ENCODE measurements at regions not wholly inside any gene's neighbourhood (a gene's known extent, or its start where the extent isn't known, plus 50 kb on each side); places are given as distances from the start of the nearest gene placed in this dataset.

GRCh38 chr4:30294295-30294694, 425.9 kb upstream of the PCDH7 start:
- Mint-ChIP-seq H3K36me3 (no peaks in the 10 kb centered on the region), H3K4me1 (no peaks in the 10 kb centered on the region), H3K27ac (no peak overlapping the region), H3K9me3 (peaks cover 5% of the 10 kb centered on the region), H3K4me3 (no peak overlapping the region), H3K27me3 (no peaks in the 10 kb centered on the region)
- CTCF ChIA-PET = no interaction called here
- no peak for DNase-seq

DNA sequence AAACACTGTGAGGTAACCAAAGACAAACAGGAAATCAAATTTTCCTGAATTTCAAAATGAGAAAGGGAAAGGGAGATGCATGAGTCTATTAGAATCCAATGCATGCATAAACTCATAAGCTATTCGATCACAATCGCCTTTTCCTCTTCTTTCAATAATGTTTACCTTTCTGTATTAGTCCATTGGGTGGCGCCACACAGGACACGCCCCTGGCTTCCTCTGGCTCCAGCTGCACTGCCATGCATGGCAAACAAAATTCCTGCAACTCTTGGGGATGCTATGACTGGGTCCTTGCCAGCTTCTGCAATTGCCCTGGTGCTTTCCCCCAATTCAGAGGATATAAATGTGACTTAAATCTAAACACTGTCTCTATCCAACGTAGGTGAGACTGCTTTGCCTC, 424.5 kb upstream of the PCDH7 start:
- no peaks in the 10 kb centered on the region for H3K27me3 Mint-ChIP-seq
- DNase-seq = no peak
- peaks cover 6% of the 10 kb centered on the region for H3K9me3 Mint-ChIP-seq
- CTCF ChIA-PET = no interaction called here
- H3K36me3 Mint-ChIP-seq = no peaks in the 10 kb centered on the region
- no peak overlapping the region for H3K27ac Mint-ChIP-seq
- H3K4me1 Mint-ChIP-seq = no peaks in the 10 kb centered on the region
- no peak overlapping the region for H3K4me3 Mint-ChIP-seq

- Mint-ChIP-seq H3K9me3 (peaks cover 10% of the 10 kb centered on the region), H3K36me3 (no peaks in the 10 kb centered on the region), H3K4me3 (no peak overlapping the region), H3K27ac (no peak overlapping the region), H3K27me3 (no peaks in the 10 kb centered on the region), H3K4me1 (no peaks in the 10 kb centered on the region)
- DNase-seq = no peak
- CTCF ChIA-PET = no interaction called here
Observed at GRCh38 chr4:30314001-30314400, 406.2 kb upstream of the PCDH7 start.

DNA sequence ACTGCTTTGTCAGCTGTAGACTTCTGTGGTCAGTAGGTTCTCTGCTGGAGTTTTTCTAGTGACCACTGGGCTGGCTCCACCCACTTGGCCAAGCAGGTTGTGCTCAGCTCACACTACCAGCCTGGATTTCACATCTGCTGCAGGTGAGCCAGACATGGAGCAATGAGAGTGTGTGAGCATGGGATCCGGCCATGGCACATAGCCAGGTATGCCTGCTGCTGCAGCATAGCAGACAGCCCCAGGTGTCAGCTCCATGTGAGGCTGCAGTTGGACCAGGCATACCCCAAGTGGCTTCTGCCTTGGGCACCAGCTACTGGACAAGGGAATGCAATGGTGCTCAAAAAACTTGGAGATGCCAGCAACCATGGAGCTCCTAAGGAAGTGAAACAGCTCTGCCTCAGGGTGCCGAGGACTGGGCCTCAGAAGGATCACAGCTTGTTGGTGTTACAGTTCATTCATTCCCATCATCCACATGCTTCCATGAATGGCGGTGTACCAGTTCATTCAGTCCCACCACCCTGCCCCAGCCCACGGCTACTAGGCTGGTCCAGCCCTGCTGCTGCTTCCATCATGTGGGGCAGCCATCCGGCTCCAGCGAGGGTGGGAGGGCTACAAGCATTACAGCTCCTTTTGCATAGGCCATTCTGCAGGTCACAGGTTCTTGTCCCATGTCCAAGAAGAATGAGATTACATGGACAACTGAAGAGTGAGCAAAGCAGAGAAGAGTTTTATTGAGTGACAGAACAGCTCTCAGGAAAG, 389.1 kb upstream of the PCDH7 start:
- DNase-seq = no peak
- Mint-ChIP-seq H3K4me3 (no peak overlapping the region), H3K36me3 (no peaks in the 10 kb centered on the region), H3K4me1 (no peaks in the 10 kb centered on the region), H3K9me3 (peaks cover 12% of the 10 kb centered on the region), H3K27me3 (no peaks in the 10 kb centered on the region), H3K27ac (no peak overlapping the region)
- CTCF ChIA-PET = no interaction called here

DNA sequence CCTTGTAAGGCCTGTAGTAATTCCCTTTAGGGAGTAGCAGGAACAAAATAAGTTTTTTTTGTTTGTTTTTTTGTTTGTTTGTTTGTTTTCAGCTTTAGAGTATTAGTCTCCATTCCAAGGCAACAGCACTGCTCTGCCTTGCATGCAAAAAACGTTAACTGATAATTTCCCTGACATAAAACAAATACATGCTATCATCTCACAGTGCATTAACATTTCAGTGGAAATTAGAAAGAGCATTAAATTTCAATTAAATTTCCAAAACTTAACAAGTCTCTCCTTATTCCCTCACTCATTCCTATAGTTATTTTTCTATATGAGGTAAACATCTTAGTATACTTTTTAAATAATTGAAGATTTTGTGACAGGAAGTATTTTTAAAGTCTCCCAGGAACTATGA, 378.4 kb upstream of the PCDH7 start:
- no peak overlapping the region for H3K4me3 Mint-ChIP-seq
- no peaks in the 10 kb centered on the region for H3K27me3 Mint-ChIP-seq
- DNase-seq = no peak
- no peaks in the 10 kb centered on the region for H3K36me3 Mint-ChIP-seq
- CTCF ChIA-PET = no interaction called here
- peaks cover 3% of the 10 kb centered on the region for H3K9me3 Mint-ChIP-seq
- no peak overlapping the region for H3K27ac Mint-ChIP-seq
- no peaks in the 10 kb centered on the region for H3K4me1 Mint-ChIP-seq

DNA sequence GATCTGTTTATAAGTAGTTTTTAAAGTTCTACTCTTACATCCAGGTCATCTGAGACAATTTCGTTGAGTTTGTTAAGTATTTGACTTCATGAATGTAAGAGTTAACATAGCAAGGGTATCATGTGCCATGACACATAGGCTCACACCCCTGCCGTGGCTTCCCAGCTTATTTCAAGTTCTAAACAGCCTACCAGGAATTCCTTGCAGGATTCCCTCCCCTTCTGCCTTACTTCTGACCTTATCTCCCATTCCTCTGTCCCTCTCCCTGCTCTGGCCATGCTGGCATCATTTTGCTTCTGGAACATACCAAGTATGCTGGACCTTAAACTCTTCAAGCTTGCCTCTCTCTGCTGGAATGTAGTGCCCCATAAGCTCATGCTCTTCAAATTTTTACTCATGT, 369.9 kb upstream of the PCDH7 start:
- Mint-ChIP-seq H3K4me1 (no peaks in the 10 kb centered on the region), H3K36me3 (no peaks in the 10 kb centered on the region), H3K27me3 (no peaks in the 10 kb centered on the region), H3K27ac (no peak overlapping the region), H3K9me3 (peaks cover 13% of the 10 kb centered on the region), H3K4me3 (no peak overlapping the region)
- CTCF ChIA-PET = no interaction called here
- DNase-seq = no peak

- CTCF ChIA-PET = no interaction called here
- no peak overlapping the region for H3K27ac Mint-ChIP-seq
- no peak overlapping the region for H3K4me3 Mint-ChIP-seq
- H3K27me3 Mint-ChIP-seq = no peaks in the 10 kb centered on the region
- peaks cover 20% of the 10 kb centered on the region for H3K9me3 Mint-ChIP-seq
- DNase-seq = no peak
- H3K4me1 Mint-ChIP-seq = no peaks in the 10 kb centered on the region
- H3K36me3 Mint-ChIP-seq = no peaks in the 10 kb centered on the region
Observed at GRCh38 chr4:30354605-30355004, 365.6 kb upstream of the PCDH7 start.

GRCh38 chr4:30362436-30362835, 357.7 kb upstream of the PCDH7 start:
- no peak overlapping the region for H3K27ac Mint-ChIP-seq
- no peak for DNase-seq
- H3K9me3 Mint-ChIP-seq = peaks cover 23% of the 10 kb centered on the region
- CTCF ChIA-PET = no interaction called here
- no peaks in the 10 kb centered on the region for H3K4me1 Mint-ChIP-seq
- no peaks in the 10 kb centered on the region for H3K36me3 Mint-ChIP-seq
- H3K27me3 Mint-ChIP-seq = no peaks in the 10 kb centered on the region
- H3K4me3 Mint-ChIP-seq = no peak overlapping the region

DNA sequence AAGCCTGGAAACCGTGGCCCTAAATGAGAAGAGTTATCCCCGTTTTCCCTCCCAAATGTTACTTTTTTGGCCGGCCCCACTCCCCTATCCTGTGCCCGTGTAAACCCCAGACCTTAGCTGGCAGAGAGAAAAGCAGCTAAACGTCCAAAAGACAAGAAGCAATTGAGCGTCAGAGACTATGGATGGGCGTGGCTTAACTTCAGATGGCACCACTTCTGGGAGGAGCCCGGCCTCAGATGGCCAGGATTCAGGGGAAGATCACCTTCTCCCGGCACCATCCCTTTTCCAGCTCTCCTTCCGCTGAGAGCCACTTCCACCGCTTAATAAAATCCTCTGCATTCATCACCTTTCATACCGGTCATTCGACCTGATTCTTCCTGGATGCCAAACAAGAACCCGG, 350.1 kb upstream of the PCDH7 start:
- no peaks in the 10 kb centered on the region for H3K27me3 Mint-ChIP-seq
- H3K4me3 Mint-ChIP-seq = no peak overlapping the region
- H3K36me3 Mint-ChIP-seq = no peaks in the 10 kb centered on the region
- H3K27ac Mint-ChIP-seq = no peak overlapping the region
- no peaks in the 10 kb centered on the region for H3K4me1 Mint-ChIP-seq
- DNase-seq = no peak
- peaks cover 5% of the 10 kb centered on the region for H3K9me3 Mint-ChIP-seq
- CTCF ChIA-PET = no interaction called here

DNA sequence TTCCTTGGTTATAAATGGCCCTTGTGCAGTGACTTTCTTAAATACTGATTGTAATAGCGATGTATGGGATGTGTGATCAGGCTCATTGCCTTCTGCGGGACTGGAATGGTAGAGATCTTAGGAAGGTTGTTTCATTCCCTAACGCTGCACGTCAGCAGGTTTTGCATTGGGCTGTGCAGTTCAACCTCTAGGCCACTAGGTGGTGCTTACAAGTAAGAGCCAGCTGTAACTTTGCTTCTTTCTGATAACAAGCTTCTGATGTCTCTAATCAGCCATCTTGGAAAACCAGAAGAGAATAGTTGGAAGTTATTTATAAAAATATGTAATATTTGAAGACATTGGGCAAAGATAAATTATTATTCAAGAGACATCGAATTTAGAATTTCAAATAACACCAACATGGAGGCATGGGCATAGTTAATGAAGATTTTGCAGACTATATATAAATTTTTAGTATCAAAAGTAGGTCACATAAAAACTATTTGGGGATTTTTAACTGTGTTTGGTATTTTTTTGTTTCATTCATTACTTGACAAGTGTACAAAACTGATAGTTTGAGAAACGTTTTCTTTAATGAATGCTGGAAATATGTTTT, 339.7 kb upstream of the PCDH7 start:
- CTCF ChIA-PET = no interaction called here
- peak; percentile 21 for DNase-seq

DNA sequence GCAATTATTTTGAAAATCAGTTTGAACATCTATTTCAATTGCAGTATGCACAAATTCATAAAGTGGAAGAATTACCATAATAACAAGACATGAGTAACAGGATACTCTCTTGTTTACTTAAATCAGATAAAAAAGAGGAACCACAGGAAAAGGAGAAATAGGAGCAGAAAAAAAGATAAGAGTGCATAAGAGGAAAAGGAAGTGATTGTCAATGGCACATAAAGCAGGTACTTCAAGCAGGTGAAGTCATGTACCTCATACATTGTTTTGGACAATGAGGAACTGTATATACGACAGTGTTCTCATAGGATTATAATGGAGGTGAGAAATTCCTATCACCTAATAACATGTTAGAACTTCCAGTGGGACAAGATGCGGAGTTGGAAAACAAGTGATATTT, 334.5 kb upstream of the PCDH7 start:
- DNase-seq = no peak
- Mint-ChIP-seq H3K9me3 (no peaks in the 10 kb centered on the region), H3K4me1 (no peaks in the 10 kb centered on the region), H3K36me3 (no peaks in the 10 kb centered on the region), H3K27me3 (no peaks in the 10 kb centered on the region), H3K4me3 (no peak overlapping the region), H3K27ac (no peak overlapping the region)
- CTCF ChIA-PET = no interaction called here

More for the DNA sequence above, 339.7 kb upstream of the PCDH7 start:
- Mint-ChIP-seq H3K4me1 (no peaks in the 10 kb centered on the region), H3K9me3 (peaks cover 6% of the 10 kb centered on the region), H3K27me3 (no peaks in the 10 kb centered on the region), H3K4me3 (no peak overlapping the region), H3K36me3 (no peaks in the 10 kb centered on the region), H3K27ac (no peak overlapping the region)

GRCh38 chr4:30386266-30386895, 333.8 kb upstream of the PCDH7 start:
- Mint-ChIP-seq H3K9me3 (peaks cover 2% of the 10 kb centered on the region), H3K27me3 (no peaks in the 10 kb centered on the region), H3K36me3 (no peaks in the 10 kb centered on the region), H3K4me3 (no peak overlapping the region), H3K27ac (no peak overlapping the region), H3K4me1 (no peaks in the 10 kb centered on the region)
- DNase-seq = no peak
- CTCF ChIA-PET = no interaction called here

DNA sequence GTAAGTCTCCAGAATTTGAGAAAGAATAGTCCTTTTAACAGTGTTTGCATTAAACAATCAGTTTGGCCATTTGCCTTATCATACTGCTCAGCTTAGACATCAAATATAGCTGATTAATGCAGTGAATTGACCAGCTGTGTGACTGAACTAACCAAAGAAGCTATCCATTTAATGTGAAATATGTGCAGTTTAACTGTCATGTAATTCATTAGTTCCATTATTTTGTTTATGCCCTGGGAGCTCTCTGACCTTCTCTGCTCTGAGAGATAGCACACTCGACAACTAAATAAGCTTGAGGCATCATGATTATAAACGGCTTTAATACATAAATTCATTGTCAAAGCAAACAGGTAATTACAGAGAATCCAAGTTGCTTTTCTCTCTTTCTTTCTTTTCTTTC, 324.3 kb upstream of the PCDH7 start:
- no peaks in the 10 kb centered on the region for H3K36me3 Mint-ChIP-seq
- DNase-seq = no peak
- CTCF ChIA-PET = interaction anchor here (0.6 kb wide), 1 partner anchor 1486 kb away, joined by 3 read pairs; no protein-coding TSS in a partner anchor
- no peaks in the 10 kb centered on the region for H3K27me3 Mint-ChIP-seq
- no peak overlapping the region for H3K4me3 Mint-ChIP-seq
- peaks cover 25% of the 10 kb centered on the region for H3K9me3 Mint-ChIP-seq
- no peak overlapping the region for H3K27ac Mint-ChIP-seq
- H3K4me1 Mint-ChIP-seq = no peaks in the 10 kb centered on the region

- H3K27ac Mint-ChIP-seq = no peak overlapping the region
- CTCF ChIA-PET = no interaction called here
- no peaks in the 10 kb centered on the region for H3K4me1 Mint-ChIP-seq
- H3K27me3 Mint-ChIP-seq = no peaks in the 10 kb centered on the region
- H3K9me3 Mint-ChIP-seq = peaks cover 21% of the 10 kb centered on the region
- no peaks in the 10 kb centered on the region for H3K36me3 Mint-ChIP-seq
- DNase-seq = no peak
- no peak overlapping the region for H3K4me3 Mint-ChIP-seq
Observed at GRCh38 chr4:30396772-30397475, 323.2 kb upstream of the PCDH7 start.

GRCh38 chr4:30399476-30399875, 320.7 kb upstream of the PCDH7 start:
- CTCF ChIA-PET = no interaction called here
- Mint-ChIP-seq H3K36me3 (no peaks in the 10 kb centered on the region), H3K9me3 (peaks cover 15% of the 10 kb centered on the region), H3K4me3 (no peak overlapping the region), H3K27ac (no peak overlapping the region), H3K27me3 (no peaks in the 10 kb centered on the region), H3K4me1 (no peaks in the 10 kb centered on the region)
- DNase-seq = no peak

Measured in activated naive CD4-positive, alpha-beta T cell treated with anti-CD3 and anti-CD28 coated beads, Interleukin-2, amount 10 ng/mL, durations not matched to agents 7 days and 5 days (primary cell).